Lower leg skin (tissue), 3 donors: ENCODE measurements at regions not wholly inside any gene's neighbourhood (a gene's known extent, or its start where the extent isn't known, plus 50 kb on each side); places are given as distances from the start of the nearest gene placed in this dataset.

Source experiments
- POLR2A ChIP-seq, 2 donors: fragments of 450-650 bp; IDR thresholded peaks; one replicate each; pipeline ENCODE4 v1.6.1; 2016 to 2017; ENCODE audit warnings: antibody characterized with exemption in 2 of 2, mild to moderate bottlenecking in 1 of 2, moderate library complexity in 1 of 2
- TF ChIP-seq, protein P1 (sequence below), 3 donors: fragments of 450-650 bp; IDR thresholded peaks; one replicate each; pipeline ENCODE4 v1.5.1; 2016; ENCODE audit warnings: antibody characterized with exemption in 3 of 3, mild to moderate bottlenecking in 3 of 3, moderate library complexity in 2 of 3

DNA sequence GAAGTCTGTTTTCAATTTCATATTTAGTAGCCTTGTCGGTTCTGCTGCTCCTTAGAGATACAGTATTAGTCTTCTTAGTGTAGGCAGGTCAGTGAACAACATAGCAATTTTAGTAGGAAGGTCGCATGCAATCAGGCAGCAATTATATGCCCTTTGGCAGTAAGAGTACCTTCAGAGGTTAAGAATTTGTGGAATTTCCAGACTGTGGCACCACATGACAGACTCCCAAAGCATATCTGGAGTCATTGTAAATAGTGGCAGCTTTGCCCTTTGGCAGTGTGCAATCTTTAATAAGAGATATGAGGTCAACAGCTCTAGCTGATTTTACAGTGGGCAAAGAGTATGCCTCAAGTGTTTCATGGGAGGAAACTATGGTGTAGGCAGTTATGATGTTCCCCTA lies 1532.5 kb upstream of the CADM2 start:
- TF ChIP-seq, protein P1, sequence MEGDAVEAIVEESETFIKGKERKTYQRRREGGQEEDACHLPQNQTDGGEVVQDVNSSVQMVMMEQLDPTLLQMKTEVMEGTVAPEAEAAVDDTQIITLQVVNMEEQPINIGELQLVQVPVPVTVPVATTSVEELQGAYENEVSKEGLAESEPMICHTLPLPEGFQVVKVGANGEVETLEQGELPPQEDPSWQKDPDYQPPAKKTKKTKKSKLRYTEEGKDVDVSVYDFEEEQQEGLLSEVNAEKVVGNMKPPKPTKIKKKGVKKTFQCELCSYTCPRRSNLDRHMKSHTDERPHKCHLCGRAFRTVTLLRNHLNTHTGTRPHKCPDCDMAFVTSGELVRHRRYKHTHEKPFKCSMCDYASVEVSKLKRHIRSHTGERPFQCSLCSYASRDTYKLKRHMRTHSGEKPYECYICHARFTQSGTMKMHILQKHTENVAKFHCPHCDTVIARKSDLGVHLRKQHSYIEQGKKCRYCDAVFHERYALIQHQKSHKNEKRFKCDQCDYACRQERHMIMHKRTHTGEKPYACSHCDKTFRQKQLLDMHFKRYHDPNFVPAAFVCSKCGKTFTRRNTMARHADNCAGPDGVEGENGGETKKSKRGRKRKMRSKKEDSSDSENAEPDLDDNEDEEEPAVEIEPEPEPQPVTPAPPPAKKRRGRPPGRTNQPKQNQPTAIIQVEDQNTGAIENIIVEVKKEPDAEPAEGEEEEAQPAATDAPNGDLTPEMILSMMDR (IDR thresholded peaks at IDR 0.05) = no peak
- no peak for TF ChIP-seq POLR2A (IDR thresholded peaks at IDR 0.05)
